ENCODE measurements at regions not wholly inside any gene's neighbourhood (a gene's known extent, or its start where the extent isn't known, plus 50 kb on each side); places are given as distances from the start of the nearest gene placed in this dataset.
"Not testable (repeated sequence)": the region's sequence is repeated elsewhere in the genome, so short reads cannot be mapped to it uniquely, and the experiment has no call there.

DNA sequence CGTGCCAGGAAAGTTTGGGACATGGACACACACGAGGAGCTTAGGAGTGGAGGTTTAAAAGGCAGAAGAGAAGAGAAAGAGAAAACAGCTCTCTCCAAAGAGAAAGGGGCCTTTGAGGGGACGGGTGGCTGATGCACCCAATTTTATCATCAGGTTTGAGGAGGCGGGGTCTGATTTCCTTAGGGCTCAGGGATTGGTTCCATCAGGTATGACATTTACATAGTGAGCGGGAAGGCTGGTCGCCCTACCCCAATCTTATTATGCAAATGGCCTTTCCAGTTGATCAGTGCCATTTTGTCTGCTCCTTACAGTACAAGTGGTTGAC is 749.1 kb upstream of the TPTE start:
- no peak overlapping the region for H3K27ac ChIP-seq
- DNase-seq = no peak
- intact Hi-C loops (cut with DNase I; ENCODE audit: low total_unique reads) = no loop called here
- no peaks in the 10 kb centered on the region for H3K36me3 ChIP-seq
- TF ChIP-seq EP300 (IDR thresholded peaks at IDR 0.05) (no peak), POLR2A (IDR thresholded peaks at IDR 0.05) (no peak), POLR2AphosphoS5 (IDR thresholded peaks at IDR 0.05) (no peak)
- TF ChIP-seq, protein P1, sequence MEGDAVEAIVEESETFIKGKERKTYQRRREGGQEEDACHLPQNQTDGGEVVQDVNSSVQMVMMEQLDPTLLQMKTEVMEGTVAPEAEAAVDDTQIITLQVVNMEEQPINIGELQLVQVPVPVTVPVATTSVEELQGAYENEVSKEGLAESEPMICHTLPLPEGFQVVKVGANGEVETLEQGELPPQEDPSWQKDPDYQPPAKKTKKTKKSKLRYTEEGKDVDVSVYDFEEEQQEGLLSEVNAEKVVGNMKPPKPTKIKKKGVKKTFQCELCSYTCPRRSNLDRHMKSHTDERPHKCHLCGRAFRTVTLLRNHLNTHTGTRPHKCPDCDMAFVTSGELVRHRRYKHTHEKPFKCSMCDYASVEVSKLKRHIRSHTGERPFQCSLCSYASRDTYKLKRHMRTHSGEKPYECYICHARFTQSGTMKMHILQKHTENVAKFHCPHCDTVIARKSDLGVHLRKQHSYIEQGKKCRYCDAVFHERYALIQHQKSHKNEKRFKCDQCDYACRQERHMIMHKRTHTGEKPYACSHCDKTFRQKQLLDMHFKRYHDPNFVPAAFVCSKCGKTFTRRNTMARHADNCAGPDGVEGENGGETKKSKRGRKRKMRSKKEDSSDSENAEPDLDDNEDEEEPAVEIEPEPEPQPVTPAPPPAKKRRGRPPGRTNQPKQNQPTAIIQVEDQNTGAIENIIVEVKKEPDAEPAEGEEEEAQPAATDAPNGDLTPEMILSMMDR (IDR thresholded peaks at IDR 0.05) = no peak
- 53 to 63% (median 55%) methylated on average over 6 of the region's 6 CpGs for WGBS, 5 donors
- no peaks in the 10 kb centered on the region for H3K4me1 ChIP-seq
- H3K4me3 ChIP-seq = no peak overlapping the region
- H3K27me3 ChIP-seq = peaks cover 0 to 9% (median 0%) of the 10 kb centered on the region in 3 donors
- peaks cover 21 to 88% (median 79%) of the 10 kb centered on the region in 4 donors for H3K9me3 ChIP-seq

DNA sequence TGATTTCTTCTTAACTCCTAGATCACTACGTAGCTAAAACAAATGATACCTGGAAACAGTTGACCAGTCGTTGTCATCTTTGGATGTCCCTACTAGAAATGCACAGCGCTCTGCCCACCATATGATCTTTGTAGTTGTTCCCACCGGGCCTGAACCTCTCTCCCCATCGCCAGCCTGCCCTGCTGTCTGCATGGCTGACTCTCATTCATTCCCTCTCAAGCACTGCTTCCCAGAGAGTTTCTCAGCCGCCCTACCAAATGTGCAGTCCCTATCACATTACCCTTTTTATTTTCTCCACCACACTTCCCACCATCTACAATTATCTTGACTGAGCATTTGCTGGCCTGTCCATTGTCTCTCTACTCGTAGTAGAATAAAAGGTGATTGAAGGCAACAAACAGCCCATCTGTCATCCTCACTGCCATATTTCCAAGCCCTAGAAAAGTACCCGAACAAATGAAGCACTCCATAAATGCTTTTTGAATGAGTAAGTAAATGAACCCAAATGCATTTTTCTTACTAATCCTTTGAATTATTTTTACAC is 748.4 kb upstream of the TPTE start:
- intact Hi-C loops (cut with DNase I; ENCODE audit: low total_unique reads); DNase-seq; H3K36me3 ChIP-seq; H3K4me1 ChIP-seq; H3K27ac ChIP-seq; H3K4me3 ChIP-seq; H3K27me3 ChIP-seq: not testable (repeated sequence)
- WGBS, 5 donors = 59 to 74% (median 67%) methylated on average over 8 of the region's 8 CpGs
- peaks cover 17 to 88% (median 72%) of the 10 kb centered on the region in 4 donors for H3K9me3 ChIP-seq

DNA sequence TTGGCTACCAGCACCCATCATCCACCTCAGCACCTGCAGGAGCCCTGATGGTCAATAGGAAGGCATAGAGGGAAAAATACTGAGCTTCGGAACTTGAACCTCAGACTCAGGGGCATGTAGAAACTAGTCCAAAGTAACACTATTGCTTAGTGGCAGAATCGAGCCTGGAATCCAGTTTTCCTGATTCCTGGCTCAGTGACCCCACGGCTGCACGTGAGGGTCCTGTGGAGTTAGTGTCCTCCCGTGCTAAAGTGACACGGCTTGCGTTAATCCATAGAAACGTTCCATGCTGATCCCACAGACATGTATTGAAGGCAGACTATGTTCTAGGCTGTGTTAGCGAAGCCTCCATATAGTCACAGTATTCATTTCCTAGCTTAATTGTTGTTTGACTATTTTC is 747.0 kb upstream of the TPTE start:
- TF ChIP-seq EP300 (IDR thresholded peaks at IDR 0.05) (no peak), POLR2AphosphoS5 (IDR thresholded peaks at IDR 0.05) (no peak), POLR2A (IDR thresholded peaks at IDR 0.05) (no peak)
- TF ChIP-seq, protein P1 (IDR thresholded peaks at IDR 0.05) = no peak
- DNase-seq = no peak

DNA sequence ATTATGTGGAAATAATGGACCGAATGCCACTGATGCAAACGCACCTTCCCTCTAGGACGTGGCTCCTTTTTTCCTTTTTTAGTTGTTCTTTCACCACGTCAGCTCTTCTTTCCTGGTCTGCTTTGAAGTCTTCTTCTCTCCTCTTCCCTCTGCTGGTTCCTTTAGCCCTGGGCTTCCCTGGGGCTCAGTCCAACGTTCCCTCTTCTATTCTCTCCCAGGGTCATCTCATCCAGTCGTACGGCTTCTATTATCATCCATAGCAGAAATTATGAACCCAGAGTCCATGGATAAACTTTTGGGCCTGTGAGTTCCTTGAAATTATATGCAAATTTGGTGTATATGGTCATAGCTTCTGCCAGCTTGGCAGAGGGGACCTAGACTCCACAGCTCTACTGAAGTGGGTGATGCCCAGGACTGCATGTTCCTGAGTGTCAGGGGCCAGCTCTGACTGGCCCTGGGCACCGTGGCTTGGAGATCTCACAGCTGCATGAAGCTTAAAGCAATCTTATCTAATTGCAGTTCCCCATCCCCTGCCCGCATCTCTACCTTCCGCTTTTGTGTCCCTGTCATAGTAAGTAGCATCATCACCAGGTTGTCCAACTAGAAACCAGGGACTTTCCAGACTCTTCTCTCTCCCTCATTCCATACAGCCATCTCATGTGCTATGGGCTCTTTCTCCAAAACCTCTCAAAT is 746.3 kb upstream of the TPTE start:
- 64 to 76% (median 72%) methylated on average over 10 of the region's 10 CpGs for WGBS, 5 donors
- H3K27me3 ChIP-seq; H3K4me3 ChIP-seq; H3K4me1 ChIP-seq; H3K27ac ChIP-seq; intact Hi-C loops (cut with DNase I; ENCODE audit: low total_unique reads); DNase-seq; H3K36me3 ChIP-seq: not testable (repeated sequence)
- peaks cover 7 to 84% (median 66%) of the 10 kb centered on the region in 4 donors for H3K9me3 ChIP-seq

More for the DNA sequence above, 747.0 kb upstream of the TPTE start:
- Histone ChIP-seq H3K4me3 (no peak overlapping the region), H3K36me3 (no peaks in the 10 kb centered on the region), H3K9me3 (peaks cover 8 to 88% (median 70%) of the 10 kb centered on the region in 4 donors), H3K4me1 (no peaks in the 10 kb centered on the region), H3K27ac (no peak overlapping the region), H3K27me3 (no peaks in the 10 kb centered on the region)
- WGBS, 5 donors = 61 to 67% (median 65%) methylated on average over 9 of the region's 9 CpGs
- intact Hi-C loops (cut with DNase I; ENCODE audit: low total_unique reads) = no loop called here

DNA sequence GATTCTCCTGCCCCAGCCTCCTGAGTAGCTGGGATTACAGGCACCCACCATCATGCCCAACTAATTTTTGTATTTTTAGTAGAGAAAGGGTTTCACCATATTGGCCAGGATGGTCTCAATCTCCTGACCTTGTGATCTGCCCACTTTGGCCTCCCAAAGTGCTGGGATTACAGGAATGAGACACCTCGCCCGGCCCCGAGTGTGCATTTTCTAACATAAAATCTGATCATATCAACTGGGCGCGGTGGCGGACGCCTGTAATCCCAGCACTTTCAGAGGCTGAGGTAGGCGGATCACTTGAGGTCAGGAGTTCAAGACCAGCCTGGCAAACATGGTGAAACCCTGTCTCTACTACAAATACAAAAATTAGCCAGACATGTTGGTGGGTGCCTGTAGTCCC is 745.5 kb upstream of the TPTE start:
- not testable (repeated sequence) for DNase-seq
- WGBS, 5 donors = 66 to 76% (median 73%) methylated on average over 8 of the region's 8 CpGs

DNA sequence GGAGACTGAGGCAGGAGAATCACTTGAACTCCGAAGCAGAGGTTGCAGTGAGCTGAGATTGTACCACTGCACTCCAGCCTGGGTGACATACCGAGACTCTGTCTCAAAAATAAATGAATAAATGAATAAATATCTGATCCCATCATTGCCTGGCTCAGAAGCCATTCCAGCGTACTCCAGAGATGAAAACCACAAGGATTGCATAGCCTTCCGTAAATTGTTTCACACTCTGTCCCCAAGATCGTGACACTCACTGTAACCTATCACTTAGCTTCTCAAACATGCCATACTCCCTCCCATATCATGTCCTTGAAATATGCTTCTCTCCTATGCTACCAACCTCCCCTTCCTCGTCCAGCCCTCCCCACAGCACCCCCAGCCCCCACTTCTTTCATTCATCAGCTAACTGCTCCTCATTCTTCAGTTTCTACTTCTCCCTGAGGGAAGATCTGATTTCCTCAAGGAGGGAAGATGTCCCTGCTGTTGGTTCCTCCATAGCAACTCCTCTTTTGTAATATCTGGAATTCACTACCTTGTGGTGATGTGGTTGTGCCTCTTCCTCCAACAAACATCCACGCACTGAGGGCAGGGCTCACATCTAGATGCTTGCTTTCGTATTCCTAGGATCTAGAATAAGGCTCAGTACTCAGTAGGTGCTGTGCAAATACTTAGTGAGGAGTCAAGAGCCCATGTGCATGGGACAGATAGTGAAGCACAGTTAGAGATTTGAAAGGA is 744.9 kb upstream of the TPTE start:
- H3K4me1 ChIP-seq; H3K27ac ChIP-seq; H3K27me3 ChIP-seq; intact Hi-C loops (cut with DNase I; ENCODE audit: low total_unique reads); H3K36me3 ChIP-seq; H3K4me3 ChIP-seq; DNase-seq: not testable (repeated sequence)
- WGBS, 5 donors = 42 to 54% (median 52%) methylated on average over 8 of the region's 8 CpGs
- peaks cover 7 to 76% (median 59%) of the 10 kb centered on the region in 4 donors for H3K9me3 ChIP-seq

More for the DNA sequence above, 745.5 kb upstream of the TPTE start:
- H3K27me3 ChIP-seq; H3K4me1 ChIP-seq; H3K4me3 ChIP-seq; H3K36me3 ChIP-seq; H3K27ac ChIP-seq; intact Hi-C loops (cut with DNase I; ENCODE audit: low total_unique reads): not testable (repeated sequence)
- H3K9me3 ChIP-seq = peaks cover 7 to 82% (median 63%) of the 10 kb centered on the region in 4 donors

DNA sequence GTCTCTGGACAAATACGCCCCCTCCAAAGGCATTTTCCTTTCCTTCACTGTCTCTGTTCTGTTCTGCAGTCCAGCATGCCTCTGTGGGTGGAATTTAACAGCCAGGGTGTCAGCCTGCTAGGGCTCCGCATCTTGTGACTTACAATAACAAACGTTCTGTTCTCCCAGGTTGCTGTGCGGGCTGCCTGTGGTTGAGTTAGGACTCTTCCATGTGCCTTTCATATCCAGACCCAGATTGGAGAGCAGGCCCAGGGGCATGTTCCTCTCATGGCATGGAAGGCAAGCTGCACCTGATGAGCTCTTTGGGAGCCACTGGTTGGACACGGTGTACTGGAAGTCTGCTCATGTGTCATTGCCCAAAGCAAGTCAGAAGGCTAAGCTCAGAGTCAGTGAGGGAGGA is 742.8 kb upstream of the TPTE start:
- 68 to 79% (median 78%) methylated on average over 5 of the region's 5 CpGs for WGBS, 5 donors
- H3K36me3 ChIP-seq; DNase-seq; H3K4me3 ChIP-seq; H3K27ac ChIP-seq; H3K27me3 ChIP-seq; H3K4me1 ChIP-seq; intact Hi-C loops (cut with DNase I; ENCODE audit: low total_unique reads): not testable (repeated sequence)
- H3K9me3 ChIP-seq = peaks cover 7 to 58% (median 45%) of the 10 kb centered on the region in 4 donors

All from stomach (tissue), 8 donors.